HG02798 (cell line): ENCODE measurements at regions not wholly inside any gene's neighbourhood (a gene's known extent, or its start where the extent isn't known, plus 50 kb on each side); places are given as distances from the start of the nearest gene placed in this dataset.
"Not testable (repeated sequence)": the region's sequence is repeated elsewhere in the genome, so short reads cannot be mapped to it uniquely, and the experiment has no call there.

Source experiments
- ATAC-seq: cut with Tn5 transposase; IDR thresholded peaks from one replicate; pipeline ENCODE4 v1.9.1; 2021; ENCODE audit warnings: mild to moderate bottlenecking; ENCODE audit not compliant: unreplicated experiment, poor library complexity

- no peak for ATAC-seq
Observed at GRCh38 chr2:60212181-60212945, 341.1 kb downstream of the BCL11A start.

- ATAC-seq = not testable (repeated sequence)
Observed at GRCh38 chr2:60189006-60189405, 364.4 kb downstream of the BCL11A start.

GRCh38 chr2:60175290-60175689, 378.2 kb downstream of the BCL11A start:
- ATAC-seq = no peak

GRCh38 chr2:60174146-60174545, 379.3 kb downstream of the BCL11A start:
- ATAC-seq = no peak

- ATAC-seq = no peak
Observed at GRCh38 chr2:60172801-60173200, 380.7 kb downstream of the BCL11A start.

- no peak for ATAC-seq
Observed at GRCh38 chr2:60170272-60170671, 383.2 kb downstream of the BCL11A start.

- ATAC-seq = no peak
Observed at GRCh38 chr2:60168247-60168646, 385.2 kb downstream of the BCL11A start.

- ATAC-seq = no peak
Observed at GRCh38 chr2:60167089-60167488, 386.4 kb downstream of the BCL11A start.

- ATAC-seq = no peak
Observed at GRCh38 chr2:60163691-60164090, 389.8 kb downstream of the BCL11A start.

- ATAC-seq = no peak
Observed at GRCh38 chr2:60159519-60159918, 393.9 kb downstream of the BCL11A start.

- ATAC-seq = no peak
Observed at GRCh38 chr2:60158262-60158661, 395.2 kb downstream of the BCL11A start.

- ATAC-seq = no peak
Observed at GRCh38 chr2:60157283-60157682, 396.2 kb downstream of the BCL11A start.

- no peak for ATAC-seq
Observed at GRCh38 chr2:60154142-60154541, 399.3 kb downstream of the BCL11A start.

GRCh38 chr2:60152226-60152833, 401.1 kb downstream of the BCL11A start:
- peak; percentile 48 for ATAC-seq

- no peak for ATAC-seq
Observed at GRCh38 chr2:60149176-60149575, 404.3 kb downstream of the BCL11A start.

- ATAC-seq = no peak
Observed at GRCh38 chr2:60148716-60149115, 404.7 kb downstream of the BCL11A start.

GRCh38 chr2:60140185-60140584, 413.3 kb downstream of the BCL11A start:
- ATAC-seq = no peak

- ATAC-seq = no peak
Observed at GRCh38 chr2:60136913-60137312, 416.5 kb downstream of the BCL11A start.

GRCh38 chr2:60127191-60127590, 426.3 kb downstream of the BCL11A start:
- ATAC-seq = no peak

GRCh38 chr2:60125611-60126426, 427.6 kb downstream of the BCL11A start:
- ATAC-seq = no peak

- ATAC-seq = no peak
Observed at GRCh38 chr2:60119778-60120177, 433.7 kb downstream of the BCL11A start.
